ENCODE measurements at regions not wholly inside any gene's neighbourhood (a gene's known extent, or its start where the extent isn't known, plus 50 kb on each side); places are given as distances from the start of the nearest gene placed in this dataset.

GRCh38 chr10:28922127-28922526 lies 244.8 kb downstream of the BAMBI start:
- no peak overlapping the region for H3K4me3 ChIP-seq (ENCODE audit: low read depth, low read length)
- TF ChIP-seq, protein P1, sequence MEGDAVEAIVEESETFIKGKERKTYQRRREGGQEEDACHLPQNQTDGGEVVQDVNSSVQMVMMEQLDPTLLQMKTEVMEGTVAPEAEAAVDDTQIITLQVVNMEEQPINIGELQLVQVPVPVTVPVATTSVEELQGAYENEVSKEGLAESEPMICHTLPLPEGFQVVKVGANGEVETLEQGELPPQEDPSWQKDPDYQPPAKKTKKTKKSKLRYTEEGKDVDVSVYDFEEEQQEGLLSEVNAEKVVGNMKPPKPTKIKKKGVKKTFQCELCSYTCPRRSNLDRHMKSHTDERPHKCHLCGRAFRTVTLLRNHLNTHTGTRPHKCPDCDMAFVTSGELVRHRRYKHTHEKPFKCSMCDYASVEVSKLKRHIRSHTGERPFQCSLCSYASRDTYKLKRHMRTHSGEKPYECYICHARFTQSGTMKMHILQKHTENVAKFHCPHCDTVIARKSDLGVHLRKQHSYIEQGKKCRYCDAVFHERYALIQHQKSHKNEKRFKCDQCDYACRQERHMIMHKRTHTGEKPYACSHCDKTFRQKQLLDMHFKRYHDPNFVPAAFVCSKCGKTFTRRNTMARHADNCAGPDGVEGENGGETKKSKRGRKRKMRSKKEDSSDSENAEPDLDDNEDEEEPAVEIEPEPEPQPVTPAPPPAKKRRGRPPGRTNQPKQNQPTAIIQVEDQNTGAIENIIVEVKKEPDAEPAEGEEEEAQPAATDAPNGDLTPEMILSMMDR (conservative IDR thresholded peaks at IDR 0.05; ENCODE audit: low read depth, low read length) = no peak
- DNase-seq (ENCODE audit: low read depth) = peak; percentile 65

DNA sequence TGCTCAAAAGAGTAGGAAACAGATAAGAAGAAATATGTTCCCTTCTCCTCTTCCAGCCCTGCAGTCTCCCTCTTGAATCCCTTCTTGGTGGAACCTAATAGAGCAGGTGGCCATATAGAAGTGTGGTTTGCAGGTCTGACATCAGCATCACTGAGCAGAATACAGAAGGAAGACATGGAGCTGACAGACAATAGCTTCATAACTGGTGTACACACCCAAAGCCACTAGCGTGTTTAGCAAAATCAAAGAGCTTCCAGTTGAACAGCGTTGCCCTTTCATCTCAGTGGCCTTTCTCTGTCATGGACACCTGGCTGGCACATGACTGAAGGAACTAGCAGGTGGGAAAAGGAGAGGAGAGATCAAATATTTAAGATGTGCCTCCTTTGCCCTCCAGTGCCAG lies 245.5 kb downstream of the BAMBI start:
- TF ChIP-seq, protein P1 (conservative IDR thresholded peaks at IDR 0.05; ENCODE audit: low read depth, low read length) = no peak
- DNase-seq (ENCODE audit: low read depth) = no peak
- H3K4me3 ChIP-seq (ENCODE audit: low read depth, low read length) = no peak overlapping the region

DNA sequence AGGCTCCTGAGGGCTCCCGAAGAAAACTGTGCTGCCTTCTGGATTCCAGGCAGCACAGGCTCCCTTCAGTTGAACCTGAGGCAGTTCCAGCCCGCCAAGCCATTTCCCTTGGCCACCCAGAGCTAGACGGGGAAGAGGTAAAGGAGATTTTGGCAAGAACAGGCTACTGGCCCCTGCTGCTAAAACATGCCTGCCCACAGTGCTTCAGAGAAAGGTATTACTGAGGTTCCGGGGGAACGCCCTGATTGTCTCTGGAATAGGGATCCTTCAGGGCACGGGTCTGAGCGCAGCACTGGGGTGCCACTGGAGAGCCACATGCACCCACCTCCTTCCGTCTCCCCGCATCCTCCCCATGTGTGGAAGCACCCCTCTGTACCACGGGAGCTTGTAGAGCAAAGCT lies 247.4 kb downstream of the BAMBI start:
- TF ChIP-seq, protein P1 (conservative IDR thresholded peaks at IDR 0.05; ENCODE audit: low read depth, low read length) = no peak
- DNase-seq (ENCODE audit: low read depth) = no peak
- H3K4me3 ChIP-seq (ENCODE audit: low read depth, low read length) = no peak overlapping the region

DNA sequence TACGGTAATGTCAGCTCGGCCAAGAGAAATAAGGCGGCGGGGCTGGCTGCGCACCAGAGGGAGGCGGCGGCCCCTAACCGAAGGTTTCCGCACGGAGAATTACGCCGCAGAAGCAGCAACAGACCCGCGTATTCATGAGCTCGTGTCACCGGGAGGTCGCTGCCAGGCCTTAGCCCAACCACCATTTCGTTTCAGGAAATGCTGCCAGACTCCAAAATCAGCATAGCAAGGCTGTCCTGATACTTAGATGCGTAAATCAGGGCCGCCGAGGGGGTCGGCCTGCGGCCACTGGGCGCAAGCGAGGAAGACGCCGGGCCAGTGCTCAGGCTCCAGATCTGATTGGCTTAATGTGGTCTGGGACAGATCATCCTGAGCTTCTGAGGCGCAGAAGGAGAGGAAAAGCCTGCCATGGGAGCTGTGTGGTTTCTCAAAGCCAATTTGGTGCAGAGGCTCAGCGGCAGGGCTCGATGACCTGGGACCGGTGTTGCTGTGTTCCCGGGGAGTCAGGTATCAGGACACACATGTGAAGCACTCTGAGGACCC lies 247.9 kb downstream of the BAMBI start:
- H3K4me3 ChIP-seq (ENCODE audit: low read depth, low read length) = no peak overlapping the region
- TF ChIP-seq, protein P1 (conservative IDR thresholded peaks at IDR 0.05; ENCODE audit: low read depth, low read length) = no peak
- no peak for DNase-seq (ENCODE audit: low read depth)

GRCh38 chr10:28926932-28927331 lies 249.6 kb downstream of the BAMBI start:
- no peak for DNase-seq (ENCODE audit: low read depth)
- TF ChIP-seq, protein P1 (conservative IDR thresholded peaks at IDR 0.05; ENCODE audit: low read depth, low read length) = no peak

GRCh38 chr10:28928484-28928883 lies 251.2 kb downstream of the BAMBI start:
- no peak overlapping the region for H3K4me3 ChIP-seq (ENCODE audit: low read depth, low read length)
- no peak for DNase-seq (ENCODE audit: low read depth)
- TF ChIP-seq, protein P1 (conservative IDR thresholded peaks at IDR 0.05; ENCODE audit: low read depth, low read length) = no peak

More at GRCh38 chr10:28926932-28927331, 249.6 kb downstream of the BAMBI start:
- H3K4me3 ChIP-seq (ENCODE audit: low read depth, low read length) = no peak overlapping the region

DNA sequence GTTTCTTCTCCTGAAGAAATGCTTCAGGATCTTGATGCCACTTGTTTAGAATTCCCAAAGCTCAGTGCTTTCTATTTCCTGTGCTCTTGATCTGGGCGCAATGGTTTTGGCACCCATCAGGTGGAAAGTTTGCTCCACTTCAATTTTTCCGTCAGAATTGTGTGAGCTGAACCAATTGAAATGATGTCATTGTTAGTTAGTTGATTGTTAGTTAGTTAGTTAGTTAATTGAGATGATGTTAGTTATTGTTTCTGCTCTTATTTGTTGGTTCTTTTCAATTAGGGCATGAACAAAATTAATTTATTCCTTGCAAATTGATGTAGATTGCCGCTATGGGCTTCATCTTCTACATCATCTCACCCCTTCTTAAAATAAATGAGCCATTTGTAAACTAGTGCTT lies 252.6 kb downstream of the BAMBI start:
- TF ChIP-seq, protein P1 (conservative IDR thresholded peaks at IDR 0.05; ENCODE audit: low read depth, low read length) = no peak
- no peak for DNase-seq (ENCODE audit: low read depth)
- no peak overlapping the region for H3K4me3 ChIP-seq (ENCODE audit: low read depth, low read length)
